Epithelial cell of esophagus (primary cell): ENCODE measurements at regions not wholly inside any gene's neighbourhood (a gene's known extent, or its start where the extent isn't known, plus 50 kb on each side); places are given as distances from the start of the nearest gene placed in this dataset.

Experiments used
- DNase-seq: peaks from one replicate; pipeline ENCODE4 v3.0.0; 2010; ENCODE audit warnings: low read depth
- H3K4me3 ChIP-seq: 2 replicates; pipeline ENCODE4 v1.5.1; 2011; ENCODE audit warnings: mild to moderate bottlenecking, low read length, control low read depth
- CTCF ChIP-seq: IDR thresholded peaks from 2 replicates; pipeline ENCODE4 v1.5.1; 2011; ENCODE audit warnings: low read depth, mild to moderate bottlenecking, low read length, control low read depth, inconsistent platforms; ENCODE audit not compliant: insufficient read depth; ENCODE audit errors: missing control alignments

- no peak for DNase-seq
- no peak overlapping the region for H3K4me3 ChIP-seq
- no peak for TF ChIP-seq CTCF
Measured at GRCh38 chr18:8966821-8967220, 135.7 kb upstream of the NDUFV2 start.

GRCh38 chr18:8967573-8967972 lies 134.9 kb upstream of the NDUFV2 start:
- no peak overlapping the region for H3K4me3 ChIP-seq
- TF ChIP-seq CTCF, result no peak
- DNase-seq, result no peak

GRCh38 chr18:8969639-8970390 lies 132.7 kb upstream of the NDUFV2 start:
- H3K4me3 ChIP-seq, result no peak overlapping the region
- TF ChIP-seq CTCF, result no peak
- no peak for DNase-seq

DNA sequence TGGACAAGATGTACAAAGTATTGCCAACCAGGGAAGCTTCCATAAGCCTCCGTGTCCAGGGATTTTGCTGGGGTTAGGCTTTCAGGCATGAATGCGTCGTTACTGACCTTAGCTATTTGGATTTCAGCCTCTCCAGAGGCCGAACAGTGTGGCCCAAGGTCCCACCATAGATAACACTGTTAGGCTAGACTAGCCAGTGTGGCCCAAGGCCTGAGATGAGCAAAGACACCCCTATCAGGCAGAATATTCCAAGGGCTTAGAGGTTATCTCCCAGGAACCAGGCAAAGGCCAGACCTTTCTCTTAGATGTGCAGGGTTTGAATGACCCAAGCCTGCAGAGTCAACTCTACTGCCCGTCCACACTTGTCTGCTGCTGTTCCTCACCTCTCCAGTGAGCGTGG lies 131.7 kb upstream of the NDUFV2 start:
- no peak for TF ChIP-seq CTCF
- no peak for DNase-seq
- H3K4me3 ChIP-seq, result no peak overlapping the region

GRCh38 chr18:8972116-8972515 lies 130.4 kb upstream of the NDUFV2 start:
- no peak overlapping the region for H3K4me3 ChIP-seq
- no peak for DNase-seq
- no peak for TF ChIP-seq CTCF

- DNase-seq, result no peak
- no peak for TF ChIP-seq CTCF
- no peak overlapping the region for H3K4me3 ChIP-seq
Measured at GRCh38 chr18:8974279-8974678, 128.2 kb upstream of the NDUFV2 start.

- no peak for TF ChIP-seq CTCF
- no peak for DNase-seq
- no peak overlapping the region for H3K4me3 ChIP-seq
Measured at GRCh38 chr18:8974696-8975095, 127.8 kb upstream of the NDUFV2 start.
